Endothelial cell of umbilical vein (primary cell): ENCODE measurements at regions not wholly inside any gene's neighbourhood (a gene's known extent, or its start where the extent isn't known, plus 50 kb on each side); places are given as distances from the start of the nearest gene placed in this dataset.

Experiments used
- BruUV-seq: library from RNA; stranded (reverse); fragments of 400-500 nt; replicated peaks from 2 replicates; lab custom pipeline; 2021; lab: Mats Ljungman, UMichigan
- CTCF ChIA-PET: fragments of 300-600, 350-600 bp; sonication (Branson Sonifier 250); formaldehyde crosslinking; loops from one replicate; lab custom pipeline; 2021; ENCODE audit warnings: antibody characterized with exemption, inconsistent platforms; lab: Charles Lee
- POLR2A ChIA-PET: fragments of 300-600, 350-600 bp; sonication (Branson Sonifier 250); formaldehyde crosslinking; loops from one replicate; lab custom pipeline; 2021; ENCODE audit warnings: antibody characterized with exemption, inconsistent platforms; lab: Charles Lee
- DNase-seq: peaks from one replicate; pipeline ENCODE4 v3.0.0-alpha.2; 2011; ENCODE audit warnings: low read depth, low spot score
- FAIRE-seq: peaks from 2 replicates; lab custom pipeline; 2011; peaks lifted over from hg19 to GRCh38; lab: Jason Lieb, UNC
- H2AFZ ChIP-seq: 2 replicates; pipeline ENCODE4 v1.6.0; 2012; ENCODE audit warnings: low read depth, low read length, control low read depth, inconsistent platforms
- H3K27ac ChIP-seq: 2 replicates; pipeline ENCODE4 v1.5.1; 2011; ENCODE audit warnings: low read depth, mild to moderate bottlenecking, control low read depth, low read length, moderate library complexity; ENCODE audit not compliant: insufficient read depth
- H3K27me3 ChIP-seq, 2 experiments: 2 replicates each; pipeline versions ENCODE4 v1.6.0 to v1.6.1; 2011; ENCODE audit warnings: low read length in 2 of 2, mixed read lengths in 1 of 2; ENCODE audit not compliant: control insufficient read depth in 2 of 2, insufficient read depth in 2 of 2
- H3K36me3 ChIP-seq, 2 experiments: 2 replicates in 1 of 2; 3 replicates in 1 of 2; pipeline ENCODE4 v1.5.1; 2011; ENCODE audit warnings: low read length in 2 of 2, mild to moderate bottlenecking in 1 of 2, moderate library complexity in 1 of 2; ENCODE audit not compliant: control insufficient read depth in 2 of 2, insufficient read depth in 2 of 2; ENCODE audit errors: extremely low read depth in 1 of 2
- H3K4me1 ChIP-seq: 3 replicates; pipeline ENCODE4 v1.5.1; 2011; ENCODE audit warnings: mild to moderate bottlenecking, low read length; ENCODE audit not compliant: control insufficient read depth, insufficient read depth; ENCODE audit errors: extremely low read depth
- H3K4me2 ChIP-seq: 2 replicates; pipeline ENCODE4 v1.6.1; 2011; ENCODE audit warnings: low read length, control low read depth, mixed read lengths; ENCODE audit not compliant: insufficient read depth
- H3K4me3 ChIP-seq, 3 experiments: fragments of 200-600 bp in 1 of 3; sonication (generic), shearing (Covaris generic) in 1 of 3; replicated peaks in 1 of 3; 2 replicates each; pipeline ENCODE4 v1.5.1; 2011 to 2016; ENCODE audit warnings: control low read depth in 3 of 3, low read length in 3 of 3, mild to moderate bottlenecking in 2 of 3, inconsistent platforms in 1 of 3, low read depth in 1 of 3, moderate library complexity in 1 of 3; ENCODE audit not compliant: insufficient read depth in 1 of 3
- H3K79me2 ChIP-seq: 2 replicates; pipeline ENCODE4 v1.6.0; 2012; ENCODE audit warnings: low read length, inconsistent platforms; ENCODE audit not compliant: control insufficient read depth, insufficient read depth
- H3K9ac ChIP-seq: replicated peaks from 2 replicates; pipeline ENCODE3; 2011; ENCODE audit warnings: low read length, control low read depth; ENCODE audit not compliant: insufficient read depth; ENCODE audit errors: extremely low read depth
- H3K9me1 ChIP-seq: replicated peaks from 3 replicates; pipeline ENCODE4 v1.6.0; 2011; ENCODE audit warnings: mild to moderate bottlenecking, low read length; ENCODE audit not compliant: control insufficient read depth, insufficient read depth; ENCODE audit errors: extremely low read depth
- H3K9me3 ChIP-seq: replicated peaks from 2 replicates; pipeline ENCODE4 v1.5.1; 2012; ENCODE audit warnings: low read length, inconsistent platforms; ENCODE audit not compliant: control insufficient read depth, insufficient read depth
- H4K20me1 ChIP-seq: replicated peaks from 2 replicates; pipeline ENCODE3; 2011; ENCODE audit warnings: mild to moderate bottlenecking, low read length; ENCODE audit not compliant: control insufficient read depth, insufficient read depth; ENCODE audit errors: extremely low read depth
- EZH2 ChIP-seq: IDR thresholded peaks from 2 replicates; pipeline ENCODE4 v1.6.1; 2012; ENCODE audit warnings: borderline replicate concordance, low read depth, mild to moderate bottlenecking, moderate library complexity, low read length, inconsistent platforms; ENCODE audit not compliant: severe bottlenecking
- FOS ChIP-seq: IDR thresholded peaks from 2 replicates; pipeline ENCODE4 v1.6.1; 2011; ENCODE audit warnings: mild to moderate bottlenecking, low read length, moderate library complexity, borderline replicate concordance; ENCODE audit not compliant: insufficient read depth
- GATA2 ChIP-seq: IDR thresholded peaks from 2 replicates; pipeline ENCODE4 v1.7.0; 2011; ENCODE audit warnings: low read depth, mild to moderate bottlenecking, moderate library complexity, mixed read lengths, low read length; ENCODE audit not compliant: insufficient read length, insufficient read depth
- MYC ChIP-seq: IDR thresholded peaks from one replicate; pipeline ENCODE4 v1.6.1; 2011; ENCODE audit warnings: mild to moderate bottlenecking, low read depth, low read length
- POLR2A ChIP-seq: IDR thresholded peaks from 2 replicates; pipeline ENCODE4 v1.6.1; 2012; ENCODE audit warnings: low read depth, mild to moderate bottlenecking, control low read depth, low read length
- POLR2AphosphoS5 ChIP-seq: IDR thresholded peaks from 2 replicates; pipeline ENCODE4 v1.6.1; 2012; ENCODE audit warnings: low read depth, mild to moderate bottlenecking, control low read depth, low read length, moderate library complexity; ENCODE audit not compliant: insufficient read depth
- dilution Hi-C: fragments of 300-500 bp; cut with MboI; formaldehyde crosslinking; loops from one replicate; pipeline ENCODE4 v1.15.0; 2019; ENCODE audit warnings: low sequenced_read_pairs; ENCODE audit not compliant: extremely low pct_ligation_motif_present
- intact Hi-C: fragments of 100-400 bp; cut with micrococcal nuclease; formaldehyde crosslinking; loops from one replicate; pipeline ENCODE4 v1.10.0; 2022
- TF ChIP-seq, protein P1 (sequence below), 2 donors: IDR thresholded peaks; 1 replicate in 1 of 2; 2 replicates in 1 of 2; pipeline ENCODE4 v1.5.1; 2011; ENCODE audit warnings: low read length in 2 of 2, mild to moderate bottlenecking in 2 of 2, moderate library complexity in 2 of 2, control low read depth in 1 of 2, inconsistent platforms in 1 of 2, low read depth in 1 of 2; ENCODE audit not compliant: insufficient read depth in 1 of 2; ENCODE audit errors: extremely low read depth in 1 of 2

DNA sequence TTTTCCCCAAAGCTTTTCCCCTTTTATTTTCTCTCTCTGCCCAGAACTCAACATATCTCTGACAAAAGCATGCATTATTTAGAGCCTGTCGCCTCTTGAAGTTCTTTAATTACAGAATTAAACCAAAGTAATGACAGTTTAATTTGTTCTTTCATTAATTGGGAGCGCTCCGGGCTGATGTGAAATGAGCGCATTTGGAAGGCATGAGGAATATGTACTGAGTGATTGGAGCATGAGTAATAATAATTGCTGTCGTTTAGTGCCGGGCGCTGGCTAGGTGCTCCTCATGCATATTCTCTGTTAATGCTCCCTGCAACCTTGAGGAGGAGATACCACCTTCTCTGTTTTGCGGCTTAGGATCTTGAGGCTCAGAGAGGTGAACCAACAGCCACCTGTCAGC, 120.5 kb downstream of the SLC25A47 start:
- Histone ChIP-seq H3K4me2 (no peak overlapping the region), H3K79me2 (no peaks in the 10 kb centered on the region), H4K20me1 (peaks cover 2% of the 10 kb centered on the region), H2AFZ (no peak overlapping the region), H3K9me3 (no peaks in the 10 kb centered on the region), H3K9ac (no peak overlapping the region), H3K4me1 (peaks cover 5% of the 10 kb centered on the region), H3K9me1 (no peaks in the 10 kb centered on the region), H3K27ac (no peak overlapping the region), H3K36me3 (no peaks in the 10 kb centered on the region), H3K4me3 (no peak overlapping the region), H3K27me3 (no peaks in the 10 kb centered on the region)
- dilution Hi-C loops (no loop called here), intact Hi-C loops (no loop called here)
- FAIRE-seq (no peak), DNase-seq (no peak)
- ChIA-PET CTCF (no interaction called here), POLR2A (no interaction called here)
- no TSS peak for BruUV-seq
- no peak for TF ChIP-seq MYC

DNA sequence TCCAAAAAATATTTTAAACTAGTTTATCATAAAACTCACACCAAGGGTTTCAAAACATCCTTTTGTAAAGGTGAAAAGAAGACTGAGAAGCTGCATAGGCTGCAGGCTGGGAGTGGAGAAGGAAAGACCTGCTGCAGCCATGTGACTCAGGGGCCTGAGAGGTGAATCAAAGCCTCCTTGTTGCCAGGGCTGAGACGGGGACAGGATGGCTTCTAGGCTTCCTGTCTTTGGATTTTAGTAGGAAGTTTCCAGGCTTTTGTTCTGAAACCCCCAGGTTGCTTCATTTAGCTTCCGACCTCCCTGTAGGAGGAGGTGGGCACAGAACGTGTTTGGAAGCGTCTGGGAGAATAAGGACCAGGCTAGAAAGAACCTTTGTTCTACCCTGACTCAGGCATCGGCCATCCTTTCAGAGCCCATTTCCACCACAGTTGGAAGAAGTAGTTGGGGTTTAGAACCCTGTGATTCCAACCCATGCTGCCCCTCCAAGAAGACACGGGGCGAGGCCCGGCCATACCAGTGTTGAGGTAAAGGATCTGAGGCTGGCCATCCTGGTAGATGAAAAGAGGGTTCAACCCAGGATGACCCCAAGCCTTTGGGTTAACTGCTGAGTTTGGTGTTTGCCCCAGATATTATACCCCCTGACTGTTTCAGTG, 122.4 kb downstream of the SLC25A47 start:
- BruUV-seq = no TSS peak
- H3K4me2 ChIP-seq = no peak overlapping the region
- dilution Hi-C loops (no loop called here), intact Hi-C loops (no loop called here)
- no peaks in the 10 kb centered on the region for H3K36me3 ChIP-seq
- ChIA-PET POLR2A (no interaction called here), CTCF (interaction anchor here (1.6 kb wide), 1 partner anchor 31 kb away, joined by 5 read pairs; no protein-coding TSS in a partner anchor)
- H3K27me3 ChIP-seq = no peaks in the 10 kb centered on the region
- no peak overlapping the region for H3K27ac ChIP-seq
- TF ChIP-seq EZH2 (no peak), FOS (no peak), POLR2A (no peak), MYC (no peak), POLR2AphosphoS5 (no peak), GATA2 (no peak)
- TF ChIP-seq, protein P1, sequence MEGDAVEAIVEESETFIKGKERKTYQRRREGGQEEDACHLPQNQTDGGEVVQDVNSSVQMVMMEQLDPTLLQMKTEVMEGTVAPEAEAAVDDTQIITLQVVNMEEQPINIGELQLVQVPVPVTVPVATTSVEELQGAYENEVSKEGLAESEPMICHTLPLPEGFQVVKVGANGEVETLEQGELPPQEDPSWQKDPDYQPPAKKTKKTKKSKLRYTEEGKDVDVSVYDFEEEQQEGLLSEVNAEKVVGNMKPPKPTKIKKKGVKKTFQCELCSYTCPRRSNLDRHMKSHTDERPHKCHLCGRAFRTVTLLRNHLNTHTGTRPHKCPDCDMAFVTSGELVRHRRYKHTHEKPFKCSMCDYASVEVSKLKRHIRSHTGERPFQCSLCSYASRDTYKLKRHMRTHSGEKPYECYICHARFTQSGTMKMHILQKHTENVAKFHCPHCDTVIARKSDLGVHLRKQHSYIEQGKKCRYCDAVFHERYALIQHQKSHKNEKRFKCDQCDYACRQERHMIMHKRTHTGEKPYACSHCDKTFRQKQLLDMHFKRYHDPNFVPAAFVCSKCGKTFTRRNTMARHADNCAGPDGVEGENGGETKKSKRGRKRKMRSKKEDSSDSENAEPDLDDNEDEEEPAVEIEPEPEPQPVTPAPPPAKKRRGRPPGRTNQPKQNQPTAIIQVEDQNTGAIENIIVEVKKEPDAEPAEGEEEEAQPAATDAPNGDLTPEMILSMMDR (IDR thresholded peaks at IDR 0.05; ENCODE audit: extremely low read depth in 1 of 2, insufficient read depth in 1 of 2, low read depth in 1 of 2, low read length in 2 of 2) = no peak
- H3K9me3 ChIP-seq = no peaks in the 10 kb centered on the region
- H3K79me2 ChIP-seq = no peaks in the 10 kb centered on the region
- H2AFZ ChIP-seq = no peak overlapping the region
- H3K4me1 ChIP-seq = no peaks in the 10 kb centered on the region
- FAIRE-seq (no peak), DNase-seq (no peak)
- peaks cover 2% of the 10 kb centered on the region for H4K20me1 ChIP-seq
- H3K9ac ChIP-seq = no peak overlapping the region
- H3K4me3 ChIP-seq = no peak overlapping the region
- no peaks in the 10 kb centered on the region for H3K9me1 ChIP-seq
